Tibial nerve (tissue), 4 donors: ENCODE measurements at regions not wholly inside any gene's neighbourhood (a gene's known extent, or its start where the extent isn't known, plus 50 kb on each side); places are given as distances from the start of the nearest gene placed in this dataset.

Experiments used
- EP300 ChIP-seq, 2 donors: sonication (generic); formaldehyde crosslinking; IDR thresholded peaks; one replicate each; pipeline ENCODE4 v1.6.1; 2017; ENCODE audit warnings: antibody characterized with exemption in 2 of 2, mild to moderate bottlenecking in 1 of 2
- POLR2A ChIP-seq, 2 donors: fragments of 450-650 bp; IDR thresholded peaks; one replicate each; pipeline ENCODE4 v1.6.1; 2017; ENCODE audit warnings: antibody characterized with exemption in 2 of 2, mild to moderate bottlenecking in 2 of 2, moderate library complexity in 2 of 2
- TF ChIP-seq, protein P1 (sequence below), 5 experiments: fragments of 200-600 bp in 3 of 5; fragments of 450-650 bp in 2 of 5; sonication (generic) in 3 of 5; IDR thresholded peaks; one replicate each; pipeline ENCODE4 v1.5.1; 2016 to 2019; ENCODE audit warnings: antibody characterized with exemption in 5 of 5, mild to moderate bottlenecking in 3 of 5, moderate library complexity in 2 of 5

DNA sequence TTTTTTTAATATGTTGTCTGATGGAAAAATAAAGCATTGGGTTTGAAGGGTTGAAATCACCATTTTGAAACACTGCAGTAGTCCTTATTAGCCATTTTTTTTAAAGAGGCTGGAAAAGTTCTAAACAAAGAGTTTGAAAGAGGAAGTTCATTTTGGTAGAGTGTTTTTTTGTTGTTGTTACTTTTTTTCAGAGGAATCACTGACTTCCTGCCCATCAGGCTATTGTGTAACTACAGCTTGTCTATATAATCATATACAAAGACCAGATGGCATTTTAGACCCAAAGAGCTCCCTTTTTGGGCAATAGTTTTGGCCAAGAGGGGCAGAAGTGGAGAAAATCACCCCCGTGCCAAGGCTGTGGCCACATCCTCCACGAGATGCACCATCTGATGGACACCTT, 818.5 kb upstream of the AMELY start:
- TF ChIP-seq, protein P1, sequence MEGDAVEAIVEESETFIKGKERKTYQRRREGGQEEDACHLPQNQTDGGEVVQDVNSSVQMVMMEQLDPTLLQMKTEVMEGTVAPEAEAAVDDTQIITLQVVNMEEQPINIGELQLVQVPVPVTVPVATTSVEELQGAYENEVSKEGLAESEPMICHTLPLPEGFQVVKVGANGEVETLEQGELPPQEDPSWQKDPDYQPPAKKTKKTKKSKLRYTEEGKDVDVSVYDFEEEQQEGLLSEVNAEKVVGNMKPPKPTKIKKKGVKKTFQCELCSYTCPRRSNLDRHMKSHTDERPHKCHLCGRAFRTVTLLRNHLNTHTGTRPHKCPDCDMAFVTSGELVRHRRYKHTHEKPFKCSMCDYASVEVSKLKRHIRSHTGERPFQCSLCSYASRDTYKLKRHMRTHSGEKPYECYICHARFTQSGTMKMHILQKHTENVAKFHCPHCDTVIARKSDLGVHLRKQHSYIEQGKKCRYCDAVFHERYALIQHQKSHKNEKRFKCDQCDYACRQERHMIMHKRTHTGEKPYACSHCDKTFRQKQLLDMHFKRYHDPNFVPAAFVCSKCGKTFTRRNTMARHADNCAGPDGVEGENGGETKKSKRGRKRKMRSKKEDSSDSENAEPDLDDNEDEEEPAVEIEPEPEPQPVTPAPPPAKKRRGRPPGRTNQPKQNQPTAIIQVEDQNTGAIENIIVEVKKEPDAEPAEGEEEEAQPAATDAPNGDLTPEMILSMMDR (IDR thresholded peaks at IDR 0.05), result no peak
- TF ChIP-seq EP300 (IDR thresholded peaks at IDR 0.05), result no peak
- TF ChIP-seq POLR2A (IDR thresholded peaks at IDR 0.05), result no peak
